Stimulated activated CD4-positive, alpha-beta T cell treated with anti-CD3 and anti-CD28 coated beads, Interleukin-1b, Interleukin-23, amount 100 ng/mL, for 1 hour (primary cell): ENCODE measurements at regions not wholly inside any gene's neighbourhood (a gene's known extent, or its start where the extent isn't known, plus 50 kb on each side); places are given as distances from the start of the nearest gene placed in this dataset.

Experiments used
- DNase-seq, 2 donors: peaks; one replicate each; pipeline ENCODE4 v3.0.0-alpha.2; 2020; ENCODE audit warnings: low read depth in 2 of 2

- DNase-seq, result no peak
These were observed 260.0 kb downstream of the ABHD5 start for GRCh38 chr3:43950775-43951174.

GRCh38 chr3:43951813-43952212, 261.1 kb downstream of the ABHD5 start:
- DNase-seq, result no peak

GRCh38 chr3:43953380-43953779, 262.6 kb downstream of the ABHD5 start:
- no peak for DNase-seq

GRCh38 chr3:43953814-43954692, 263.3 kb downstream of the ABHD5 start:
- DNase-seq, result no peak

GRCh38 chr3:43956945-43957344, 266.2 kb downstream of the ABHD5 start:
- no peak for DNase-seq

GRCh38 chr3:43957553-43957952, 266.8 kb downstream of the ABHD5 start:
- no peak for DNase-seq

- no peak for DNase-seq
These were observed 267.4 kb downstream of the ABHD5 start for GRCh38 chr3:43958005-43958770.

- DNase-seq, result no peak
These were observed 268.2 kb downstream of the ABHD5 start for GRCh38 chr3:43958973-43959372.

- DNase-seq, result no peak
These were observed 269.0 kb downstream of the ABHD5 start for GRCh38 chr3:43959498-43960447.

GRCh38 chr3:43960448-43960840, 269.7 kb downstream of the ABHD5 start:
- no peak for DNase-seq

GRCh38 chr3:43962043-43962442, 271.3 kb downstream of the ABHD5 start:
- no peak for DNase-seq

- no peak for DNase-seq
These were observed 272.5 kb downstream of the ABHD5 start for GRCh38 chr3:43963208-43963607.

GRCh38 chr3:43964640-43965039, 273.9 kb downstream of the ABHD5 start:
- DNase-seq, result no peak

GRCh38 chr3:43965656-43966055, 274.9 kb downstream of the ABHD5 start:
- no peak for DNase-seq

GRCh38 chr3:43966126-43966525, 275.4 kb downstream of the ABHD5 start:
- DNase-seq, result no peak

- no peak for DNase-seq
These were observed 275.2 kb upstream of the TOPAZ1 start for GRCh38 chr3:43966530-43966929.

GRCh38 chr3:43968465-43968864, 273.2 kb upstream of the TOPAZ1 start:
- DNase-seq, result no peak

- no peak for DNase-seq
These were observed 271.7 kb upstream of the TOPAZ1 start for GRCh38 chr3:43969944-43970343.

GRCh38 chr3:43970351-43970750, 271.3 kb upstream of the TOPAZ1 start:
- DNase-seq, result no peak

GRCh38 chr3:43970920-43971319, 270.8 kb upstream of the TOPAZ1 start:
- DNase-seq, result no peak

- DNase-seq, result no peak
These were observed 270.2 kb upstream of the TOPAZ1 start for GRCh38 chr3:43971486-43971885.

GRCh38 chr3:43978708-43979107, 263.0 kb upstream of the TOPAZ1 start:
- no peak for DNase-seq
